GM12878 (cell line): ENCODE measurements at regions not wholly inside any gene's neighbourhood (a gene's known extent, or its start where the extent isn't known, plus 50 kb on each side); places are given as distances from the start of the nearest gene placed in this dataset.

Experiments used
- ATAC-seq: fragments of 200-7000 bp; cut with Tn5 transposase; 3 replicates; pipeline ENCODE4 v1.9.1; 2020; ENCODE audit warnings: mild to moderate bottlenecking, moderate library complexity
- BruUV-seq: library from RNA; stranded (reverse); fragments of 400-500 nt; replicated peaks from 2 replicates; lab custom pipeline; 2021; lab: Mats Ljungman, UMichigan
- CTCF ChIA-PET: fragments of 300-600 bp; sonication (Branson Sonifier 250); formaldehyde crosslinking; extraction: SDS; loops from one replicate; lab custom pipeline; 2021; ENCODE audit warnings: inconsistent platforms; lab: Yijun Ruan, JAX
- POLR2A ChIA-PET: fragments of 350-600 bp; formaldehyde crosslinking; extraction: SDS; loops from one replicate; lab custom pipeline; 2021; ENCODE audit warnings: inconsistent platforms; lab: Charles Lee
- RAD21 ChIA-PET: fragments of 300-600 bp; sonication (Branson Sonifier 250); formaldehyde crosslinking; loops from one replicate; lab custom pipeline; 2023; ENCODE audit warnings: antibody characterized with exemption; ENCODE audit not compliant: unreplicated experiment; lab: Charles Lee
- SMC1A ChIA-PET: fragments of 300-600 bp; sonication (Branson Sonifier 250); formaldehyde crosslinking; loops from one replicate; lab custom pipeline; 2023; ENCODE audit not compliant: unreplicated experiment, uncharacterized antibody; lab: Charles Lee
- DNase-seq: peaks from one replicate; pipeline ENCODE4 v3.0.0-alpha.2; 2011; ENCODE audit warnings: low read depth, low spot score
- FAIRE-seq: peaks from 3 replicates; lab custom pipeline; 2011; peaks lifted over from hg19 to GRCh38; lab: Jason Lieb, UNC
- H2AFZ ChIP-seq: 2 replicates; pipeline ENCODE4 v1.6.0; 2011; ENCODE audit warnings: low read depth, low read length, control low read depth; ENCODE audit not compliant: control insufficient read depth
- H3K27ac ChIP-seq: 2 replicates; pipeline ENCODE4 v1.5.1; 2011; ENCODE audit warnings: control low read depth; ENCODE audit not compliant: control insufficient read depth, insufficient read depth
- H3K27me3 ChIP-seq, 2 experiments: replicated peaks in 1 of 2; 2 replicates each; pipeline versions ENCODE4 v1.6.0 to v1.6.1; 2011; ENCODE audit warnings: low read length in 1 of 2; ENCODE audit not compliant: control insufficient read depth in 2 of 2, insufficient read depth in 2 of 2
- H3K36me3 ChIP-seq, 2 experiments: 2 replicates each; pipeline ENCODE4 v1.5.1; 2011; ENCODE audit warnings: low read length in 1 of 2; ENCODE audit not compliant: control insufficient read depth in 2 of 2, insufficient read depth in 2 of 2
- H3K4me1 ChIP-seq: 2 replicates; pipeline ENCODE4 v1.6.1; 2011; ENCODE audit warnings: mild to moderate bottlenecking, low read length, moderate library complexity, mixed read lengths; ENCODE audit not compliant: control insufficient read depth, insufficient read depth
- H3K4me2 ChIP-seq: 2 replicates; pipeline ENCODE4 v1.6.0; 2011; ENCODE audit warnings: control low read depth; ENCODE audit not compliant: control insufficient read depth, insufficient read depth
- H3K4me3 ChIP-seq: fragments of 200-600 bp; sonication (generic); 2 replicates; pipeline ENCODE4 v1.5.1; 2016
- H3K79me2 ChIP-seq: 2 replicates; pipeline ENCODE4 v1.6.0; 2011; ENCODE audit warnings: low read length; ENCODE audit not compliant: control insufficient read depth, insufficient read depth
- H3K9ac ChIP-seq: 2 replicates; pipeline ENCODE4 v1.8.0; 2011; ENCODE audit warnings: low read length, control low read depth, mixed read lengths; ENCODE audit not compliant: control insufficient read depth, insufficient read depth
- H3K9me3 ChIP-seq: replicated peaks from 3 replicates; pipeline ENCODE4 v1.5.1; 2011; ENCODE audit warnings: mild to moderate bottlenecking, low read length; ENCODE audit not compliant: control insufficient read depth, insufficient read depth
- H4K20me1 ChIP-seq: 2 replicates; pipeline ENCODE4 v1.6.0; 2011; ENCODE audit not compliant: control insufficient read depth, insufficient read depth
- ATF7 ChIP-seq: fragments of 450-650 bp; IDR thresholded peaks from 2 replicates; pipeline ENCODE4 v1.6.1; 2016; ENCODE audit warnings: low read depth, mild to moderate bottlenecking
- CHD1 ChIP-seq: IDR thresholded peaks from 2 replicates; pipeline ENCODE4 v1.6.1; 2012; ENCODE audit warnings: low read depth, low read length, improper control_type of control experiment
- MYB ChIP-seq: fragments of 150-350 bp; IDR thresholded peaks from 2 replicates; pipeline ENCODE4 v1.6.1; 2014; ENCODE audit warnings: mild to moderate bottlenecking, low read depth, low read length, borderline replicate concordance
- ZNF592 ChIP-seq: fragments of 450-650 bp; IDR thresholded peaks from 2 replicates; pipeline ENCODE4 v1.6.1; 2017; ENCODE audit warnings: mild to moderate bottlenecking, moderate library complexity
- ZSCAN29 ChIP-seq: fragments of 450-650 bp; IDR thresholded peaks from 2 replicates; pipeline ENCODE4 v1.6.1; 2017; ENCODE audit warnings: mild to moderate bottlenecking, moderate library complexity
- WGBS: methylation state at CpG from one replicate; pipeline ENCODE4 v1.1.6; 2016; ENCODE audit warnings: low lambda C conversion rate; ENCODE audit not compliant: insufficient replicate concordance, insufficient coverage; ENCODE audit errors: missing lambda C conversion rate; 5-methylcytosine and 5-hydroxymethylcytosine counted together
- in situ Hi-C: fragments of 300-500 bp; cut with MboI; formaldehyde crosslinking; loops from 9 replicates; pipeline ENCODE4 v1.14.3; 2018; ENCODE audit warnings: mixed read lengths
- intact Hi-C: fragments of 100-400 bp; cut with micrococcal nuclease; formaldehyde crosslinking; loops from one replicate; pipeline ENCODE4 v1.14.2; 2022; ENCODE audit not compliant: unreplicated experiment

- ChIA-PET POLR2A (no interaction called here), SMC1A (interaction anchor here (0.6 kb wide), 1 partner anchor 458 kb away, joined by 3 read pairs; no protein-coding TSS in a partner anchor), CTCF (interaction anchor here (0.6 kb wide), 1 partner anchor 1519 kb away, joined by 5 read pairs; no protein-coding TSS in a partner anchor), RAD21 (no interaction called here)
- Histone ChIP-seq H3K27ac (no peak overlapping the region), H3K9me3 (no peaks in the 10 kb centered on the region), H3K27me3 (no peaks in the 10 kb centered on the region), H3K36me3 (no peaks in the 10 kb centered on the region), H3K4me1 (no peaks in the 10 kb centered on the region), H3K4me2 (no peak overlapping the region), H3K4me3 (no peak overlapping the region), H3K79me2 (no peaks in the 10 kb centered on the region), H2AFZ (no peak overlapping the region), H4K20me1 (no peaks in the 10 kb centered on the region), H3K9ac (no peak overlapping the region)
- WGBS = 4% methylated on average over 3 of the region's 3 CpGs
- BruUV-seq = no TSS peak
- FAIRE-seq (no peak), ATAC-seq (no peak), DNase-seq (no peak)
- intact Hi-C loops (no loop called here), in situ Hi-C loops (no loop called here)
- TF ChIP-seq ZSCAN29 (no peak), MYB (no peak), ZNF592 (no peak), ATF7 (no peak), CHD1 (no peak)
These were observed 454.4 kb upstream of the ACTBL2 start for GRCh38 chr5:57937025-57937424.
